Stomach (tissue), 8 donors: ENCODE measurements at regions not wholly inside any gene's neighbourhood (a gene's known extent, or its start where the extent isn't known, plus 50 kb on each side); places are given as distances from the start of the nearest gene placed in this dataset.

ENCODE experiments used
- DNase-seq, 2 donors: peaks; one replicate each; pipeline versions ENCODE4 v3.0.0 to v3.0.0-alpha.2; 2013 to 2019
- H3K27ac ChIP-seq, 5 donors: fragments of 200-600 bp in 4 of 5; sonication (generic) in 4 of 5; one replicate each; pipeline ENCODE4 v1.5.1; 2013 to 2019; ENCODE audit warnings: mild to moderate bottlenecking in 1 of 5, moderate library complexity in 1 of 5
- H3K27me3 ChIP-seq, 3 donors: fragments of 200-600 bp; sonication (generic); one replicate each; pipeline ENCODE4 v1.5.1; 2017 to 2019; ENCODE audit warnings: mixed run types in 1 of 3
- H3K36me3 ChIP-seq, 4 donors: fragments of 200-600 bp; sonication (generic); 1 replicate in 3 of 4; 2 replicates in 1 of 4; pipeline ENCODE4 v1.5.1; 2016 to 2019
- H3K4me1 ChIP-seq, 4 donors: fragments of 200-600 bp; sonication (generic); one replicate each; pipeline ENCODE4 v1.5.1; 2016 to 2019
- H3K4me3 ChIP-seq, 4 donors: fragments of 200-600 bp; sonication (generic) in 3 of 4; one replicate each; pipeline ENCODE4 v1.5.1; 2016 to 2019; ENCODE audit warnings: mild to moderate bottlenecking in 1 of 4
- H3K9me3 ChIP-seq, 4 donors: fragments of 200-600 bp; sonication (generic); one replicate each; pipeline ENCODE4 v1.5.1; 2016 to 2019
- CTCF ChIP-seq, 7 experiments: fragments of 450-650 bp in 4 of 7; fragments of 200-600 bp in 3 of 7; sonication (generic) in 3 of 7; IDR thresholded peaks; one replicate each; pipeline ENCODE4 v1.5.1; 2016 to 2019; ENCODE audit warnings: antibody characterized with exemption in 7 of 7, control low read depth in 2 of 7, mild to moderate bottlenecking in 1 of 7
- EP300 ChIP-seq: sonication (generic); formaldehyde crosslinking; IDR thresholded peaks from one replicate; pipeline ENCODE4 v1.6.1; 2017; ENCODE audit warnings: antibody characterized with exemption
- POLR2A ChIP-seq, 4 donors: fragments of 450-650 bp; IDR thresholded peaks; one replicate each; pipeline ENCODE4 v1.6.1; 2016; ENCODE audit warnings: antibody characterized with exemption in 4 of 4, control low read depth in 2 of 4, mild to moderate bottlenecking in 1 of 4, moderate library complexity in 1 of 4
- POLR2AphosphoS5 ChIP-seq, 3 donors: sonication (generic); formaldehyde crosslinking; IDR thresholded peaks; one replicate each; pipeline ENCODE4 v1.6.1; 2016; ENCODE audit warnings: antibody characterized with exemption in 3 of 3
- WGBS, 5 donors: extraction: QIAGEN DNeasy Blood & Tissue Kit in 3 of 5; methylation state at CpG; one replicate each; pipeline versions ENCODE4 v1.1.5 to v1.1.7; 2013 to 2018; 5-methylcytosine and 5-hydroxymethylcytosine counted together
- intact Hi-C: fragments of 100-400 bp; cut with DNase I; formaldehyde crosslinking; loops from one replicate; pipeline ENCODE4 v1.15.1; 2023; ENCODE audit warnings: low total_unique reads
- donor health status: healthy with polysubstance abuse.
- donor health status: Bipolar disorder and iron deficiency.
- donor health status: healthy.

- Histone ChIP-seq H3K27ac (no peak overlapping the region), H3K9me3 (no peaks in the 10 kb centered on the region), H3K27me3 (no peaks in the 10 kb centered on the region), H3K4me3 (no peak overlapping the region), H3K4me1 (peaks cover 0 to 37% (median 5%) of the 10 kb centered on the region in 4 donors), H3K36me3 (no peaks in the 10 kb centered on the region)
- 71 to 85% (median 81%) methylated on average over 4 of the region's 4 CpGs for WGBS, 5 donors
- intact Hi-C loops, result no loop called here
- DNase-seq, result no peak
- no peak for TF ChIP-seq POLR2A (IDR thresholded peaks at IDR 0.05)
- no peak for TF ChIP-seq POLR2AphosphoS5 (IDR thresholded peaks at IDR 0.05)
- no peak for TF ChIP-seq EP300
- TF ChIP-seq CTCF (IDR thresholded peaks at IDR 0.05), result no peak
Measured at GRCh38 chr9:10701906-10702305, 89.1 kb upstream of the PTPRD start.

- WGBS, 5 donors, result 87 to 98% (median 97%) methylated on average over 2 of the region's 2 CpGs
- Histone ChIP-seq H3K27ac (no peak overlapping the region), H3K4me3 (no peak overlapping the region), H3K27me3 (no peaks in the 10 kb centered on the region), H3K4me1 (peaks cover 0 to 37% (median 5%) of the 10 kb centered on the region in 4 donors), H3K36me3 (no peaks in the 10 kb centered on the region), H3K9me3 (no peaks in the 10 kb centered on the region)
- TF ChIP-seq POLR2AphosphoS5 (IDR thresholded peaks at IDR 0.05), result no peak
- TF ChIP-seq POLR2A (IDR thresholded peaks at IDR 0.05), result no peak
- no peak for TF ChIP-seq CTCF (IDR thresholded peaks at IDR 0.05)
- TF ChIP-seq EP300, result no peak
- intact Hi-C loops, result no loop called here
- DNase-seq, result no peak
Measured at GRCh38 chr9:10703139-10703538, 90.3 kb upstream of the PTPRD start.

- intact Hi-C loops, result no loop called here
- TF ChIP-seq POLR2A (IDR thresholded peaks at IDR 0.05) (no peak), CTCF (IDR thresholded peaks at IDR 0.05) (no peak), EP300 (no peak), POLR2AphosphoS5 (IDR thresholded peaks at IDR 0.05) (no peak)
- DNase-seq, result no peak
- Histone ChIP-seq H3K4me1 (peaks cover 0 to 37% (median 4%) of the 10 kb centered on the region in 4 donors), H3K9me3 (no peaks in the 10 kb centered on the region), H3K4me3 (no peak overlapping the region), H3K36me3 (no peaks in the 10 kb centered on the region), H3K27ac (peak overlapping the region in 1 of 5 donors; percentile 18), H3K27me3 (no peaks in the 10 kb centered on the region)
Measured at GRCh38 chr9:10704720-10705119, 91.9 kb upstream of the PTPRD start.

GRCh38 chr9:10705383-10705782 lies 92.6 kb upstream of the PTPRD start:
- no peak overlapping the region for H3K4me3 ChIP-seq
- H3K36me3 ChIP-seq, result no peaks in the 10 kb centered on the region
- H3K27ac ChIP-seq, result peak overlapping the region in 2 of 5 donors; percentile 7 to 18
- no peaks in the 10 kb centered on the region for H3K27me3 ChIP-seq
- intact Hi-C loops, result no loop called here
- H3K9me3 ChIP-seq, result no peaks in the 10 kb centered on the region
- WGBS, 5 donors, result 25 to 40% (median 29%) methylated on average over 1 of the region's 1 CpG
- TF ChIP-seq CTCF (IDR thresholded peaks at IDR 0.05) (no peak), EP300 (no peak), POLR2AphosphoS5 (IDR thresholded peaks at IDR 0.05) (no peak), POLR2A (IDR thresholded peaks at IDR 0.05) (no peak)
- peaks cover 0 to 34% (median 4%) of the 10 kb centered on the region in 4 donors for H3K4me1 ChIP-seq
- peak in 1 of 2 donors; percentile 14 for DNase-seq
